ENCODE measurements at regions not wholly inside any gene's neighbourhood (a gene's known extent, or its start where the extent isn't known, plus 50 kb on each side); places are given as distances from the start of the nearest gene placed in this dataset.

- TF ChIP-seq CTCF (IDR thresholded peaks at IDR 0.05) = no peak
- Histone ChIP-seq H3K27me3 (no peaks in the 10 kb centered on the region), H3K4me1 (peaks cover 0 to 42% (median 8%) of the 10 kb centered on the region in 3 donors), H3K27ac (peak overlapping the region in 2 of 4 donors; percentile 64 to 80), H3K9me3 (no peaks in the 10 kb centered on the region), H3K4me3 (no peak overlapping the region), H3K36me3 (no peaks in the 10 kb centered on the region)
- intact Hi-C loops (cut with DNase I) = no loop called here
- 67 to 85% methylated on average over 1 to 5 of the region's 8 CpGs for WGBS, 2 donors
- no peak for DNase-seq
Measured at GRCh38 chr5:66234241-66234640, 90.1 kb downstream of the SREK1 start.

- no peaks in the 10 kb centered on the region for H3K27me3 ChIP-seq
- H3K4me3 ChIP-seq = no peak overlapping the region
- peaks cover 0 to 11% (median 0%) of the 10 kb centered on the region in 3 donors for H3K4me1 ChIP-seq
- TF ChIP-seq CTCF (IDR thresholded peaks at IDR 0.05) (no peak), POLR2A (IDR thresholded peaks at IDR 0.05) (no peak)
- no peak for DNase-seq
- no peaks in the 10 kb centered on the region for H3K9me3 ChIP-seq
- H3K36me3 ChIP-seq = no peaks in the 10 kb centered on the region
- no peak overlapping the region for H3K27ac ChIP-seq
- 66 to 77% methylated on average over 6 of the region's 6 CpGs for WGBS, 2 donors
- intact Hi-C loops (cut with DNase I) = no loop called here
Measured at GRCh38 chr5:66238435-66238834, 94.3 kb downstream of the SREK1 start.

GRCh38 chr5:66239034-66239433 lies 94.9 kb downstream of the SREK1 start:
- H3K36me3 ChIP-seq = no peaks in the 10 kb centered on the region
- H3K4me3 ChIP-seq = no peak overlapping the region
- no peaks in the 10 kb centered on the region for H3K27me3 ChIP-seq
- 27 to 47% methylated on average over 1 of the region's 1 CpG for WGBS, 2 donors
- DNase-seq = no peak
- H3K9me3 ChIP-seq = no peaks in the 10 kb centered on the region
- TF ChIP-seq POLR2A (IDR thresholded peaks at IDR 0.05) (no peak), CTCF (IDR thresholded peaks at IDR 0.05) (peak in 3 of 6 experiments; percentile 15 to 46 (median 27))
- no peak overlapping the region for H3K27ac ChIP-seq
- intact Hi-C loops (cut with DNase I) = no loop called here
- H3K4me1 ChIP-seq = peaks cover 0 to 5% (median 0%) of the 10 kb centered on the region in 3 donors

- intact Hi-C loops (cut with DNase I) = no loop called here
- Histone ChIP-seq H3K4me3 (no peak overlapping the region), H3K27me3 (no peaks in the 10 kb centered on the region), H3K36me3 (no peaks in the 10 kb centered on the region), H3K9me3 (no peaks in the 10 kb centered on the region), H3K27ac (no peak overlapping the region), H3K4me1 (peaks cover 0 to 2% (median 0%) of the 10 kb centered on the region in 3 donors)
- no peak for DNase-seq
- TF ChIP-seq CTCF (IDR thresholded peaks at IDR 0.05) (no peak), POLR2A (IDR thresholded peaks at IDR 0.05) (no peak)
- 83 to 94% methylated on average over 8 to 11 of the region's 12 CpGs for WGBS, 2 donors
Measured at GRCh38 chr5:66241136-66241825, 97.2 kb downstream of the SREK1 start.

GRCh38 chr5:66242050-66242715 lies 98.1 kb downstream of the SREK1 start:
- Histone ChIP-seq H3K27me3 (no peaks in the 10 kb centered on the region), H3K27ac (no peak overlapping the region), H3K4me1 (peaks cover 0 to 10% (median 0%) of the 10 kb centered on the region in 3 donors), H3K4me3 (no peak overlapping the region), H3K36me3 (no peaks in the 10 kb centered on the region), H3K9me3 (no peaks in the 10 kb centered on the region)
- no peak for DNase-seq
- WGBS, 2 donors = 76 to 98% methylated on average over 5 of the region's 5 CpGs
- TF ChIP-seq POLR2A (IDR thresholded peaks at IDR 0.05) (no peak), CTCF (IDR thresholded peaks at IDR 0.05) (no peak)
- intact Hi-C loops (cut with DNase I) = no loop called here
